Neural cell (in vitro differentiated cells): ENCODE measurements at regions not wholly inside any gene's neighbourhood (a gene's known extent, or its start where the extent isn't known, plus 50 kb on each side); places are given as distances from the start of the nearest gene placed in this dataset.

Experiments used
- H2AFZ ChIP-seq: fragments of 200-600, 300-800 bp; sonication (generic), shearing (Covaris generic); 2 replicates; pipeline ENCODE4 v1.6.0; 2014; ENCODE audit warnings: low read depth, mild to moderate bottlenecking, antibody characterized with exemption, low read length, moderate library complexity
- H3F3A ChIP-seq: fragments of 200-600 bp; shearing (Covaris generic); 2 replicates; pipeline ENCODE4 v1.6.1; 2016; ENCODE audit warnings: mild to moderate bottlenecking, moderate library complexity, mixed read lengths, antibody characterized with exemption, low read length; ENCODE audit not compliant: insufficient read depth, poor library complexity, severe bottlenecking
- H3K27ac ChIP-seq: fragments of 200-600, 300-800 bp; sonication (generic), shearing (Covaris generic); 2 replicates; pipeline ENCODE4 v1.5.1; 2014; ENCODE audit warnings: mild to moderate bottlenecking, low read length, moderate library complexity
- H3K27me3 ChIP-seq: fragments of 300-800, 200-600 bp; sonication (generic), shearing (Covaris generic); 2 replicates; pipeline ENCODE4 v1.6.0; 2014; ENCODE audit warnings: mild to moderate bottlenecking, low read depth, low read length, moderate library complexity; ENCODE audit not compliant: insufficient read depth
- H3K36me3 ChIP-seq: fragments of 300-800, 200-600 bp; sonication (generic), shearing (Covaris generic); 2 replicates; pipeline ENCODE4 v1.5.1; 2014; ENCODE audit warnings: mild to moderate bottlenecking, antibody characterized with exemption, low read length, moderate library complexity; ENCODE audit not compliant: insufficient read depth
- H3K4me2 ChIP-seq: fragments of 300-800, 200-600 bp; sonication (generic), shearing (Covaris generic); 2 replicates; pipeline ENCODE4 v1.6.0; 2014; ENCODE audit warnings: mild to moderate bottlenecking, low read length
- H3K4me3 ChIP-seq: fragments of 300-800, 200-600 bp; sonication (generic), shearing (Covaris generic); 2 replicates; pipeline ENCODE4 v1.5.1; 2014; ENCODE audit warnings: mild to moderate bottlenecking, low read length, moderate library complexity
- H3K79me2 ChIP-seq: fragments of 200-600 bp; shearing (Covaris generic); replicated peaks from 2 replicates; pipeline ENCODE4 v1.6.0; 2014; ENCODE audit warnings: mild to moderate bottlenecking, low read length, moderate library complexity; ENCODE audit not compliant: insufficient read depth
- H3K9ac ChIP-seq: fragments of 300-800, 200-600 bp; sonication (generic), shearing (Covaris generic); 2 replicates; pipeline ENCODE4 v1.6.1; 2016; ENCODE audit warnings: mild to moderate bottlenecking, low read length, mixed read lengths
- H3K9me2 ChIP-seq: fragments of 200-600 bp; shearing (Covaris generic); 2 replicates; pipeline ENCODE4 v1.6.1; 2016; ENCODE audit warnings: mild to moderate bottlenecking, low read length, mixed read lengths; ENCODE audit not compliant: insufficient read depth
- H3K9me3 ChIP-seq: fragments of 200-600, 300-800 bp; sonication (generic), shearing (Covaris generic); 2 replicates; pipeline ENCODE4 v1.6.1; 2016; ENCODE audit warnings: mild to moderate bottlenecking, mixed run types, low read length, moderate library complexity, mixed read lengths
- H4K20me1 ChIP-seq: fragments of 200-600 bp; shearing (Covaris generic); 2 replicates; pipeline ENCODE4 v1.6.1; 2016; ENCODE audit warnings: mild to moderate bottlenecking, mixed run types; ENCODE audit not compliant: insufficient read depth
- EP300 ChIP-seq: fragments of 450-650 bp; conservative IDR thresholded peaks from 2 replicates; pipeline ENCODE4 v1.6.1; 2014; ENCODE audit warnings: antibody characterized with exemption, mild to moderate bottlenecking, moderate library complexity; ENCODE audit not compliant: poor library complexity, severe bottlenecking
- EZH2 ChIP-seq: fragments of 200-600, 300-800 bp; shearing (Covaris generic), sonication (generic); IDR thresholded peaks from 2 replicates; pipeline ENCODE4 v1.6.1; 2014; ENCODE audit warnings: antibody characterized with exemption, low read length, borderline replicate concordance, mild to moderate bottlenecking; ENCODE audit not compliant: insufficient read depth, poor library complexity, severe bottlenecking
- MXI1 ChIP-seq: fragments of 450-650 bp; conservative IDR thresholded peaks from 2 replicates; pipeline ENCODE4 v1.6.1; 2014; ENCODE audit warnings: antibody characterized with exemption, mild to moderate bottlenecking; ENCODE audit not compliant: poor library complexity, severe bottlenecking
- POLR2AphosphoS5 ChIP-seq: IDR thresholded peaks from 2 replicates; pipeline ENCODE4 v1.6.1; 2012
- RAD21 ChIP-seq: fragments of 450-650 bp; conservative IDR thresholded peaks from 2 replicates; pipeline ENCODE4 v1.6.1; 2014; ENCODE audit warnings: antibody characterized with exemption, mild to moderate bottlenecking, moderate library complexity
- SMC3 ChIP-seq: fragments of 450-650 bp; conservative IDR thresholded peaks from 2 replicates; pipeline ENCODE4 v1.6.1; 2014; ENCODE audit warnings: antibody characterized with exemption, mild to moderate bottlenecking, moderate library complexity; ENCODE audit not compliant: poor library complexity
- TAF1 ChIP-seq: IDR thresholded peaks from 2 replicates; pipeline ENCODE4 v1.6.1; 2012; ENCODE audit warnings: low read depth
- TF ChIP-seq, protein P1 (sequence below): IDR thresholded peaks from 2 replicates; pipeline ENCODE4 v1.6.1; 2012; ENCODE audit warnings: borderline replicate concordance
- TF ChIP-seq, protein P2 (sequence below): fragments of 450-650 bp; IDR thresholded peaks from 2 replicates; pipeline ENCODE4 v1.5.1; 2014; ENCODE audit warnings: antibody characterized with exemption, mild to moderate bottlenecking, moderate library complexity; ENCODE audit not compliant: poor library complexity, severe bottlenecking

DNA sequence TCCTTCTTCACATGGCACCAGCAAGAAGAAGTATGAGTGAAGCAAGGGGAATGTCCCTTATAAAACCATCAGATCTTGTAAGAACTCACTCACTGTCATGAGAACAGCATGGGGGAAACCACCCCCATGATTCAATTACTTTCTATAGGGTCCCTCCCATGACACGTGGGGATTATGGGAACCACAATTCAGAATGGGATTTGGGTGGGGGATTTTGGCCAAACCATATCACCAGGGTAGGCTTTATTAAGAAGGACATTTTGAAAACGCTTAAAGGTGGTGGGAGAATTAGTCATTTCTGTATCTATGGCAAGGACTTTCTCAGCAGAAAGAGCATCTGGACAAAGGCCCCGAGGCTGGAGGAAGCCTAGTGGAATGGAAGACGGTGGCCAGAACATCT is 100.2 kb upstream of the ADAMTS16 start:
- no peaks in the 10 kb centered on the region for H3K9me3 ChIP-seq
- no peak overlapping the region for H3K4me2 ChIP-seq
- no peaks in the 10 kb centered on the region for H3F3A ChIP-seq
- H4K20me1 ChIP-seq, result no peaks in the 10 kb centered on the region
- no peak overlapping the region for H3K27ac ChIP-seq
- no peaks in the 10 kb centered on the region for H3K79me2 ChIP-seq
- H3K9me2 ChIP-seq, result no peaks in the 10 kb centered on the region
- no peaks in the 10 kb centered on the region for H3K36me3 ChIP-seq
- TF ChIP-seq EZH2 (no peak), POLR2AphosphoS5 (no peak), EP300 (no peak), MXI1 (no peak), TAF1 (no peak), RAD21 (no peak), SMC3 (no peak)
- TF ChIP-seq, protein P1, sequence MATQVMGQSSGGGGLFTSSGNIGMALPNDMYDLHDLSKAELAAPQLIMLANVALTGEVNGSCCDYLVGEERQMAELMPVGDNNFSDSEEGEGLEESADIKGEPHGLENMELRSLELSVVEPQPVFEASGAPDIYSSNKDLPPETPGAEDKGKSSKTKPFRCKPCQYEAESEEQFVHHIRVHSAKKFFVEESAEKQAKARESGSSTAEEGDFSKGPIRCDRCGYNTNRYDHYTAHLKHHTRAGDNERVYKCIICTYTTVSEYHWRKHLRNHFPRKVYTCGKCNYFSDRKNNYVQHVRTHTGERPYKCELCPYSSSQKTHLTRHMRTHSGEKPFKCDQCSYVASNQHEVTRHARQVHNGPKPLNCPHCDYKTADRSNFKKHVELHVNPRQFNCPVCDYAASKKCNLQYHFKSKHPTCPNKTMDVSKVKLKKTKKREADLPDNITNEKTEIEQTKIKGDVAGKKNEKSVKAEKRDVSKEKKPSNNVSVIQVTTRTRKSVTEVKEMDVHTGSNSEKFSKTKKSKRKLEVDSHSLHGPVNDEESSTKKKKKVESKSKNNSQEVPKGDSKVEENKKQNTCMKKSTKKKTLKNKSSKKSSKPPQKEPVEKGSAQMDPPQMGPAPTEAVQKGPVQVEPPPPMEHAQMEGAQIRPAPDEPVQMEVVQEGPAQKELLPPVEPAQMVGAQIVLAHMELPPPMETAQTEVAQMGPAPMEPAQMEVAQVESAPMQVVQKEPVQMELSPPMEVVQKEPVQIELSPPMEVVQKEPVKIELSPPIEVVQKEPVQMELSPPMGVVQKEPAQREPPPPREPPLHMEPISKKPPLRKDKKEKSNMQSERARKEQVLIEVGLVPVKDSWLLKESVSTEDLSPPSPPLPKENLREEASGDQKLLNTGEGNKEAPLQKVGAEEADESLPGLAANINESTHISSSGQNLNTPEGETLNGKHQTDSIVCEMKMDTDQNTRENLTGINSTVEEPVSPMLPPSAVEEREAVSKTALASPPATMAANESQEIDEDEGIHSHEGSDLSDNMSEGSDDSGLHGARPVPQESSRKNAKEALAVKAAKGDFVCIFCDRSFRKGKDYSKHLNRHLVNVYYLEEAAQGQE, result no peak
- TF ChIP-seq, protein P2, sequence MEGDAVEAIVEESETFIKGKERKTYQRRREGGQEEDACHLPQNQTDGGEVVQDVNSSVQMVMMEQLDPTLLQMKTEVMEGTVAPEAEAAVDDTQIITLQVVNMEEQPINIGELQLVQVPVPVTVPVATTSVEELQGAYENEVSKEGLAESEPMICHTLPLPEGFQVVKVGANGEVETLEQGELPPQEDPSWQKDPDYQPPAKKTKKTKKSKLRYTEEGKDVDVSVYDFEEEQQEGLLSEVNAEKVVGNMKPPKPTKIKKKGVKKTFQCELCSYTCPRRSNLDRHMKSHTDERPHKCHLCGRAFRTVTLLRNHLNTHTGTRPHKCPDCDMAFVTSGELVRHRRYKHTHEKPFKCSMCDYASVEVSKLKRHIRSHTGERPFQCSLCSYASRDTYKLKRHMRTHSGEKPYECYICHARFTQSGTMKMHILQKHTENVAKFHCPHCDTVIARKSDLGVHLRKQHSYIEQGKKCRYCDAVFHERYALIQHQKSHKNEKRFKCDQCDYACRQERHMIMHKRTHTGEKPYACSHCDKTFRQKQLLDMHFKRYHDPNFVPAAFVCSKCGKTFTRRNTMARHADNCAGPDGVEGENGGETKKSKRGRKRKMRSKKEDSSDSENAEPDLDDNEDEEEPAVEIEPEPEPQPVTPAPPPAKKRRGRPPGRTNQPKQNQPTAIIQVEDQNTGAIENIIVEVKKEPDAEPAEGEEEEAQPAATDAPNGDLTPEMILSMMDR, result no peak
- no peak overlapping the region for H3K4me3 ChIP-seq
- H3K27me3 ChIP-seq, result no peaks in the 10 kb centered on the region
- no peak overlapping the region for H2AFZ ChIP-seq
- no peak overlapping the region for H3K9ac ChIP-seq

DNA sequence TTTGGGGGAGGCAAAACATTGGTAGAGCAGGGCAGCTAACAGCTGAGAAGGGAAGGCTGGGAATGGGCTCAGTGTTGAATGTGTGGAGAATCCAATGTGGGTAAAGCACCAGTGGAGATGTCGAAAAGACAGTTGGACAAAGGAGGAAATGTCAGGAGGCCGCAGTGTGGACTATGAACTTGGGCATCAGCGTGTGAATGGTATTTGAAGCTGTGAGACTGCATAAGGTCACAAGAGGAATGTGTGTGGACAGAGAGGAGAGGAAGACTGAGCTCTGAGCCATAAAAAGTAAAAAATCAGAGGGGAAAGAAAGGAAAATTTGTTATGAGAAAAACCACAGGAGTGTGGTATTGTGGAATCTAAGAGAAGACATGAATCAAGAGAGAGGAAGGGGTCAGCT is 99.4 kb upstream of the ADAMTS16 start:
- Histone ChIP-seq H3F3A (no peaks in the 10 kb centered on the region), H3K36me3 (no peaks in the 10 kb centered on the region), H3K27me3 (no peaks in the 10 kb centered on the region), H3K27ac (no peak overlapping the region), H3K9ac (no peak overlapping the region), H2AFZ (no peak overlapping the region), H3K9me2 (no peaks in the 10 kb centered on the region), H3K4me3 (no peak overlapping the region), H4K20me1 (no peaks in the 10 kb centered on the region), H3K4me2 (no peak overlapping the region), H3K9me3 (no peaks in the 10 kb centered on the region), H3K79me2 (no peaks in the 10 kb centered on the region)
- TF ChIP-seq RAD21, result no peak
- TF ChIP-seq TAF1, result no peak
- no peak for TF ChIP-seq SMC3
- no peak for TF ChIP-seq EP300
- TF ChIP-seq MXI1, result no peak
- TF ChIP-seq, protein P2, result no peak
- TF ChIP-seq, protein P1, result no peak
- TF ChIP-seq EZH2, result no peak
- TF ChIP-seq POLR2AphosphoS5, result no peak
